ENCODE measurements at regions not wholly inside any gene's neighbourhood (a gene's known extent, or its start where the extent isn't known, plus 50 kb on each side); places are given as distances from the start of the nearest gene placed in this dataset.

DNA sequence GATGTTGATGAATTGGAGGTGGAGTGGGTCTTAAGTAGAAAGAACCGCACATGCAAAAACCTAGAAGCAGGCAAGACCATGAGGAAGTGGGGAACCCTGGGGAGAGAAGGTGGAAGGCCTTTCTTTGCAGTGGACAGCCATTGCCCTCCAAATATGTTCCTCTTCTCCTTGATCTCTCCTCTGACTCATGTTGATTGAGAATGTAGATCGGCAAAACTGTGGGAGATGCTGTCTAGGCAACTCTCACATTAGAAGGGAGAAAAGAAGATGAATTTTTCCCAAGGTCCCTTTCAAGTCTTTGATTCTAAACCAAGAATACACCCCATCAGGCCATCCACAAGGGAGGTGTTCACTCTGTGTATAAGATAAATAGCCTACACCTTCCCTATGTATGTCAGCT is 257.5 kb downstream of the MSRB3 start:
- H3K27ac ChIP-seq = no peak overlapping the region
- no peak for TF ChIP-seq ZFX (IDR thresholded peaks at IDR 0.05)
- TF ChIP-seq, protein P1, sequence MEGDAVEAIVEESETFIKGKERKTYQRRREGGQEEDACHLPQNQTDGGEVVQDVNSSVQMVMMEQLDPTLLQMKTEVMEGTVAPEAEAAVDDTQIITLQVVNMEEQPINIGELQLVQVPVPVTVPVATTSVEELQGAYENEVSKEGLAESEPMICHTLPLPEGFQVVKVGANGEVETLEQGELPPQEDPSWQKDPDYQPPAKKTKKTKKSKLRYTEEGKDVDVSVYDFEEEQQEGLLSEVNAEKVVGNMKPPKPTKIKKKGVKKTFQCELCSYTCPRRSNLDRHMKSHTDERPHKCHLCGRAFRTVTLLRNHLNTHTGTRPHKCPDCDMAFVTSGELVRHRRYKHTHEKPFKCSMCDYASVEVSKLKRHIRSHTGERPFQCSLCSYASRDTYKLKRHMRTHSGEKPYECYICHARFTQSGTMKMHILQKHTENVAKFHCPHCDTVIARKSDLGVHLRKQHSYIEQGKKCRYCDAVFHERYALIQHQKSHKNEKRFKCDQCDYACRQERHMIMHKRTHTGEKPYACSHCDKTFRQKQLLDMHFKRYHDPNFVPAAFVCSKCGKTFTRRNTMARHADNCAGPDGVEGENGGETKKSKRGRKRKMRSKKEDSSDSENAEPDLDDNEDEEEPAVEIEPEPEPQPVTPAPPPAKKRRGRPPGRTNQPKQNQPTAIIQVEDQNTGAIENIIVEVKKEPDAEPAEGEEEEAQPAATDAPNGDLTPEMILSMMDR (conservative IDR thresholded peaks at IDR 0.05) = no peak

DNA sequence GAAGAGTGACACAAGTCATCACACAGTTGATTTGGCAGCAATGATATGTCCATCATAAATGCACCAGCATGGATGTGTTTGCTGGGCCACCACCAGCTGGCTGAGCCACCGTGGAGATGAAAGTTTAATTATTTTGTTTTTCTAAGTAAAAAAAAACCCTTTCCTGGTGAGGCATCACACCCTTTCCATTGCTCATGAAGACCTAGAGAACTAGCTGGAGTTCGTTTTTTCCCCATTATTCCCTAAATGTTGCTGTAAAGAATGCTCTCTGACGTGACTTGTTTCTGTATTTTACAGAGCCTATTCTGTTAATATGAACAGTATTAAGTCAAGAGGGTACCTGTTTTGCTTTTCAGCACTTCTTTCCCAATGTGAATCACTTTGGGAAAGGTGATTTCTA is 257.9 kb downstream of the MSRB3 start:
- H3K27ac ChIP-seq = no peak overlapping the region
- TF ChIP-seq, protein P1 (conservative IDR thresholded peaks at IDR 0.05) = no peak
- TF ChIP-seq ZFX (IDR thresholded peaks at IDR 0.05) = no peak

DNA sequence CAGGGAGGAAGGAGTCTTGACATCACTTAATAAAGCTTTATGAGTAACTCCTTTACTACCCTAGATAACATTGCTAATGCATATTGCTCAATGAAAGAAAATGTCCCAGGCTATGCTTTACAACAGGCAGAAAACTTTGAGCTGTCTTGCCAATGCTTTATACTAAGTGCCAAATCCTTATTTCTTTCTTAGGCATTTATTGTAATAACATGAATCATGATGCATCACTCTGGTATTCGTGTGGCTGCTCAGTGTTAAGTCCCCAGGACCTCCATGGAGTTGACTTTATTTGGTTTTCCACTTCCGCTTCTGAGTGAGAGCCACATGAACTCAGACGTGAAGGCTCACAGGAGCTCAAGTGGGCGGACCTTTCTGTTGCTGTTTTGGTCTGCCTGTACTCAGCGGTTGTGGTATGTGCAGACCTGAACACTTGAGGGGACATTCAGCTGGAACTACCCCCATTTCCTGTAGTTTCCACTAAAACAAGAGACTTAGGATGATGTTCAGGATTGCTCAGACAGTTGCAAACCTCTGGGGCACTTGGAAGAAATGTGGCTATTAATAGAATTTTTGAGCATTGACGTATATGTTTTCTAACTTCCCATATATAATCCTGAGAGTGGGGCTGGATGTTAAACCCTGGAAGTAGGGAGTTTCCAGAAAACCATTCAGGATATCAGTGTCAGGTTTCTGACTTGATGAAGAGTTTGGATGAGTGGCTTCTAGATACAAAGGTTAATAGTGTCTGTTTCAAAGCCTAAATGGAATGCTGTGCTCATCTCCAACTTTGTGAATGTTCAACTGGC is 258.6 kb downstream of the MSRB3 start:
- H3K27ac ChIP-seq = no peak overlapping the region
- TF ChIP-seq ZFX (IDR thresholded peaks at IDR 0.05) = no peak
- TF ChIP-seq, protein P1 (conservative IDR thresholded peaks at IDR 0.05) = no peak

DNA sequence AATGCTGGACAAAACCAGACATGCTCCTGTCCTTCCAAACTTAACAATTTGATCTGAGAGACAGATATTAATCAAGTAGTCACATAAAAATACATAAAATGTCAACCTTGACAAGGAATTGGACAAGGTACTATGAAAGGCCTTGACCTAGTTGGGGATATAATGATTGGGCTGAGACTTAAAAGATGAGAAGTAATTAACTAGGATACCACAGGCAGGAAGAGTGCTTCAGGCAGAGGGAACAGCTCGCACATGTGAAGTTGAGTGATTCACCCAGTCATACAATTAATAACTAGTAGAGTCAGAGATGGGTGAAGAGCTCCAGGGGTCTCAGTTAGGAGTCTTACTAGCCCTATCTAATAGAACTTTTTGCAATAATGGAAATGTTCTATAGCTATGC is 259.5 kb downstream of the MSRB3 start:
- no peak overlapping the region for H3K27ac ChIP-seq

DNA sequence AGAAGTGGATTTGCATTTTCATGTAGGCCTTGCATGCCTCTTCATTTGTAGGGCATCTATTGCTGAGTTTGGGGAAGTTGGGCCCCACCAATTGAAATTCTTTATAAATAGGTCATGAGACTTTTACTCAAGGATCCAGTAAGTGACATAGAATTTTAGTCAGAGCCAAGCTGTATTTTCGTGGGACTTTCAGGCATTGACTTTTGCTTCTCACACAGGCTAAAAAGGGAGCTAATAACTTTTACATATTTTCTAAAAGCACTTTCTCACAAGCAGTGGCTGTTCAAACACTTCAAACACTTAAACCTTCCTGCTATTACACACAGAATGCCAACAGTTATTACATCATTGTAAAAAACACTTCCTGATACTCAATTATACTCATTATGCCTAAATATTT is 260.5 kb downstream of the MSRB3 start:
- no peak overlapping the region for H3K27ac ChIP-seq
- TF ChIP-seq ZFX (IDR thresholded peaks at IDR 0.05) = no peak
- TF ChIP-seq, protein P1 (conservative IDR thresholded peaks at IDR 0.05) = no peak

More for the DNA sequence above, 259.5 kb downstream of the MSRB3 start:
- TF ChIP-seq ZFX (IDR thresholded peaks at IDR 0.05) = no peak
- TF ChIP-seq, protein P1 (conservative IDR thresholded peaks at IDR 0.05) = no peak

DNA sequence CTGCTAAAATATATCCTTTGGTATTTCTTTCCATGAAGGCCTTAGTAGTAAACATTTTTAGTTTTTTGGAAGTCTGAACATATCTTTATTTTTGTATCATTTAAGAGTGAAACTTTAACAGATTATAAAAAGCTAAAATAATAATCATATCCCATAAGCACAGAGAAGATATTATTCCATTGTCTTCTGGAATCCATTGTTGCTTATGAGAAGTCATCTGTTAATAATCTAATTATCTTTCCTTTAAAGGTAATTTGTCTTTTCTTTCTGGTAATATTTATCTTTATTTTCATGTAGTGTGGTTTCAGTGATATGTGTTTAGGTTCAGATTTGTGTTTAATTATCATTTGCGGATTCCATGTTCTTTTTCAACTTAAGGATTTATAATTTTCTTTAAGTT is 261.7 kb downstream of the MSRB3 start:
- no peak overlapping the region for H3K27ac ChIP-seq
- no peak for TF ChIP-seq ZFX (IDR thresholded peaks at IDR 0.05)
- TF ChIP-seq, protein P1 (conservative IDR thresholded peaks at IDR 0.05) = no peak

DNA sequence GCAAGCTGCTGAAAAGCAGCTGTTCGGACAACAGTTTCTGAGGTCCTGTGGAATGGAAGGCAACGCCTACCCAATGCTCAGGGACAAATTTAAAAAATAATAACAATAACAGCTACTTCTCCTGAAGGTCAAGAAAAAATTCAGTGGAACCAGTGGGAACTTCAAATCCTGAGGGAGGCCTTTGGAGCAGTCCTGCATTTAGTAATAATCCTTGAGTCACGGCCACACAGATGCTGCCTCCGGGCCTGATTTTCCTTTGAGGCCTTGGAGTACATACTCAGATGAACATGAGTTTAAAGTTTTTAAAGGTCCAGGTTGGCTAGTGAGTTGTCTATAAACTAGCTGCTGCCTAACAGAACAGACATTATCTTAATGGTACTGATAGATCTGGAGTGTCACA is 268.0 kb downstream of the MSRB3 start:
- no peak overlapping the region for H3K27ac ChIP-seq
- TF ChIP-seq, protein P1 (conservative IDR thresholded peaks at IDR 0.05) = no peak
- no peak for TF ChIP-seq ZFX (IDR thresholded peaks at IDR 0.05)

All from C4-2B (cell line).